CD4-positive, alpha-beta T cell treated with Interleukin-15 for 4 hours (primary cell): ENCODE measurements at regions not wholly inside any gene's neighbourhood (a gene's known extent, or its start where the extent isn't known, plus 50 kb on each side); places are given as distances from the start of the nearest gene placed in this dataset.

ENCODE experiments used
- DNase-seq: peaks from one replicate; pipeline ENCODE4 v3.0.0-alpha.2; 2020; ENCODE audit warnings: low spot score

DNA sequence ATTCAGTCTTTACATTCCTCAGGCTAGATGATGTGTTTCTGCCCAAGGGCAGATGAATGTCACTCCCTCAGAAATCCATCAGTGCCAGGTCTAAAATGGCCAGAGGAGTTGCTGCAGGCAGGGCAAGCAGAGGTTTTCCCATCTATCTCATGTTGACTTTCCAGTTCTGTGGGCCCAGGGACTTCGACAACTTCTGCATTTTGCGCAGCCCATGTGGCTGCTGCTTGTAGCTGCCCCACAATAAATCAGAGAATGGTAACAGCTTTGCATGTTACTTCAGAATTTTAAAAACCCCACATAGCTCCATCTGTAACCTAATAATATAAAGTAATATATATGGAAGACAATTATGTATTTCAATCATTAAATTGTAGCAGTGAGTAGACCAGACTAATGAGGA is 1367.7 kb upstream of the AGA start:
- DNase-seq: no peak

DNA sequence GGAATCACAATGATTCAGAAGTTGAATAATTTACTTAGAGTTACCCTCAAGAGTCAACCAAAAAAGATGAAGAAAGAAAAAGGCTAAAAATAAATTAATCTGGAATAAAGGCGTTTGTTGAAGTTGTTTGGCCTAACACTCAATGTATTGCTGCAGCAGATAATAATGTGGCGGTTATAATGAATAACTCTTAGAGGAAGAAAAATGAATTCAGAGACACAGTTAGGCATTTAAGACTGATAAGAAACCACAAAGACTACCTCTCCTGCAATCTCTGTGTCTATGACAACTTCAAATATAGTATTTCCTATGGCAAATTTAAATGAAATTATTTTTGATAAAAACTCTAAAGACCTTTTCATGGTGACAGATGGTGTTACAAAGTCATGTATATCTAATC is 1369.1 kb upstream of the AGA start:
- DNase-seq: no peak

DNA sequence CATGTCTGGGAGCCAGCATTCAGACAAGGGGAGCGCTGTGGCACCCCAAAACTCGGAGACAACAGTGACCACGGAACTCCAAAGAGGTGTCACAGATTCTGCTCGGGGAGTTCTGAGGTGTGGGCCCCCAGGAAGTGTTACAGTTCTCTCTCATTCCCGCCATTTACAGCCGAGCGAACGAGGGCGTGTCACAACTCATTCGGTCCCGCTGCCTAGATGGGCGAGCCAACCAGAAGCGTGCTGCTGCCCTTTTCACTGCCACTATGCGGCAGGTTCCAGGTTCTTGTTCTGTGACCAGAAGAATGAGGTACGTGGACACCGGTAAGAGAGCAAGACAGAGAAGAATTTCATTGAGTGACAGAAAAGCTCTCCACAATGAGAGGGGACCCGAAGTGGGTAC is 1370.6 kb upstream of the AGA start:
- DNase-seq: no peak

DNA sequence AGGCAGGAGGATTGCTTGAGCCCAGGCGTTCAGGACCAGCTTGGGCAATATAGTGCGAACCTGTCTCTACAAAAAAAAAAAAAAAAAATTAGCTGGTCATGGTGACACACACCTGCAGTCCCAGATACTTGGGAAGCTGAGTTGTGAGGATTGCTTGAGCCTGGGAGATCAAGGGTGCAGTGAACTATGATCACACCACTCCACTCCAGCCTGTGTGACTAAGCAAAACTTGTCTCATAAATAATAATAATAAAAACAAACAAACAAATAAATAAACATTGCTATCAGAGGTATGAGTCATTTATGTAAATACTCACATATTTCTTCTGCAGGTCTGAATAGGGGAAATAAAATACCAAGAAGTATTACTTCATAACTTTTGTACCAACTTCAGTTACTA is 1372.7 kb upstream of the AGA start:
- DNase-seq: no peak

DNA sequence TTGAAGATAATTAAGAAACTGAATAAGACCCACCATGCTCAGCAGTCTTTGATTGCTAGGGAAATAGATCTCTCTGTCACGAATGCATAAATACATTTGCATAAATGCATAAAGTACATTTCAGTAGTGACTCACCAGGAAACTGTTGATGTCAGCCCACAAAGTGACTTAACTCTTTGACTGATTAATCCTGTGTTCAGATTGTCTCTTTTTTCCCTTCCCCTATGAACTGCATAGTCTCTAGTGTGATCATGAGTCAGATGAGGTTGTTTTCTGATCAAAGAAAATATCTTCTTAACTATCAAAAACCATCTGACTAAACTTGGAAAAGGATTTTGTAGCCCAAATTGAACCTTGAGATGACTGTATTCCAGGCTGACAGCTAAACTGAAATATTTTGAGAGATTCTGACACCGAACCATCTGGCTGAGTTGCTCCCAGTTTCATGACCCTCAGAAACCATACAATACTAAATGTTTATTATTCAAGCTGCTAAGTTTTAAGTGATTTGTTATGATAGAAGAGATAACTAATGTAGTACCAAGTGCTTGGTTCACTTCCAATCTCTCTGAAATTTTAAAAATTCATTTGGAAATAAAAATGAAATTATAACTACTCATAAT is 1381.5 kb upstream of the AGA start:
- DNase-seq: no peak

DNA sequence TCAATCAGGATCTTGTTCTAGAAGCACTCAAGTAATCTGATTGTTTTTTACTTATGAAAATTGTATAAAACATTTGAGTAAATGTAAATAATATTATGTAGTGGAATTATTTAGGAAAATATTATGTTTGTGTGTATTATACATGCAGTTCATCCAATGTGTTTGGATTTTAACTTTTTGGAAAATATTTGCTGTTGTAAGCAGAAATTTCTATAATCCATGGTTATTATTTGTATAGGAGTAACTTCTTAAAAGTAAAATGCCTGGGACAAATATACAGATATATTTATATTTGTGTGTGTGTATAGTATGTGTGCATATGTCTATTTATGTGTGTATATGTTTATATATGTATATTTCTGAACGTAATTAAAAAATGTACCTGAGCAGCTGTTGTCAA is 1394.6 kb upstream of the AGA start:
- DNase-seq: no peak

DNA sequence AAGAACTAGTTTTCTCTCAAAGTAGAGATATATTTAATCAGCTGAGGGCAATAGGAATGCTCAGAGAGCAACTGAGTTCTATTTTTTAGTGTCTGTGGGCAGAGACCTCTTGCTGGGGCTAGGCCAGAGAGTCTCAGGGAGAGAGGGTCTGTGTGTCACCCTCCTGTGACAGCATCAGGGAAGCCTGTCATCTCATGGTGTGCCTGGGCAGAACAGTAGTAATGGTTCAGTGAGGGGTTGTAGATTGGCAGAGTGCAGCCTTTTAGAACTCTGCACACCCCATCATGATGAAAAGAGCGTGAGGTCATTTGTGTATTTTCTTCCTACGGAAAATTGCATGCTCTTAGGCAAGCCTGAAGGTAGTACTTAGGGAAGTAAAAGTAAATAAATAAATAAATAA is 1396.5 kb upstream of the AGA start:
- DNase-seq: no peak

DNA sequence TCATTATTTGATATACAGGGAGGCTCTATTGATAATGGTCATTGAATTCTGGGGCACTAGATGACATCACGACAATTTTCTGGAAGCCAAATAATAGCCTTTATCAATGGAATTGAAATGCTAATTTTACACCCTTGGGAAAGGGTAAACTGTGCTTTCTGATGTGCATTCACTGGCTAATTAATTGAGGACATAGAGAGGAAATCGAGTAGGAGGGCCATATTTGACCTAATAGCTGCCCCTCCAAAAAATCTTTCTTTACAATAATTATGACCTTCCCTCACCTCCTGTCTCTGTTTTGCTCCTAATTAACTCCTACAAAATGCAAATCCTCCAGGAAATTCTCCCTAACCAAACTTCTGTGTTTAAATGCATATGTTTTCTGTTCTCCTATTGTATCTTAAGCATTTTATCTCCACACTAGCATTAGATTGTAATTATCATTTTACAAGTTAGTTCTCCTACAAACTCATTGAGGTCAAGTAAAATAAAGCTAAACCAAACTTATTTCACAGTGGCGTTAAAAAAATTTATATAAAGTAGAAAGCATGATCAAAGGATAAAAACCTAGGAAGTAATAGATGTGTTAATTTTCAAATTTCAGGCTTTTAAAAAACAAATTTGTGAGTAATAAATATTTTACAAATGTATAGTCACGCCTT is 1414.0 kb upstream of the AGA start:
- no peak for DNase-seq

DNA sequence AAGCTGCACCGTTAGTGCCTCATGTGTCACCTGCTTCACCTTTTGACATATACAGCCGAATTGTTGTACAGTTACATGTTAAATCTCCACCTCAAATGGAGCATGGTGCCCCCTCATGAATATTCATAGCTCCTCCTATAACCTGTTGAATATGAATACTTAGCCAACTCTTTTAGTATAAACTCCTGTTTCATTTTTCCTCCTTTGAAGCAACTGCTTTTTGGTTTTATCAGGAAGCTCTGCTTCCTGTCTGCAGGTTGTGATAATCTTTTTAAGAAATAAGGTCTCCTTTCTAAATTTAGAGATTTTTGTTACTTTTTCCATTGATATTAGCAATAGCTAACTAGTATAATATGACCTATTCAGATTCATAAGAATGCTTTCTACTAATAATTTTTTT is 1429.2 kb upstream of the AGA start:
- no peak for DNase-seq

DNA sequence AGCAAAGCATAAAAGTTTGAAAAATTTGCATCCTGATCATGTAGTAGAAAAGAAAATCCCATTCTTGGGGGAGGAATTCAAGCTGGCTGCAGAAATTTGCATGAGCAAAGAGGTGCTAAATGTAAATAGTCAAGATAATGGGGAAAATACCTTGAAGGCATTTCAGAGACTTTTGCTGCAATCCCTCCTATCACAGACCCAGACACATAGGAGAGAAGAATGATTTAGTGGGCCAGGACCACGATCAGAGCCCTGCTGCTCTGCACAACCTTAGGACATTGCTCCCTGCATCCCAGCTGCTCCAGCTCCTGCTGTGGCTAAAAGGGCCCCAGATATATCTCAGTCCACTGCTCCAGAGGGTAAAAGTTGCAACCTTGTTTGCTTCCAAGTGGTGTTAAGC is 1439.7 kb upstream of the AGA start:
- DNase-seq: no peak

DNA sequence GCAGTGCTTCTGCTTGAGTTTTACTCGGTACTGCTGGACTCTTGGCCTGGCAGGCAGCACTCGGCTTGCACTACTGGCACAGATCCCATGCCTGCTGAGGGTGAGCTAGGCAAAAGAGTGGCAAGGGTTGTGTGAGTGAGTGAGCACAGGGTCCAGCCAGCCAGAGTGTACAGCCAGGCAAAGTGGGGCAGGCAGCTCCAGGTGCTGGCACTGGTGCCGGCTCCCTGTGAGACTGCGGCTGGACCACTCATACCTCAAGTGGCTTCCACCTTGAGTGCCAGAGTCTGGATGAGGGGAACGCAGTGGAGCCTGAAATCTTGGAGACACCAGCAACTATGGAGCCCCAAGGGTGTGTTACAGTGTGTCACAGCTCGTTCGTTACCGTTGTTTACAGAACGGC is 1451.9 kb upstream of the AGA start:
- DNase-seq: no peak

DNA sequence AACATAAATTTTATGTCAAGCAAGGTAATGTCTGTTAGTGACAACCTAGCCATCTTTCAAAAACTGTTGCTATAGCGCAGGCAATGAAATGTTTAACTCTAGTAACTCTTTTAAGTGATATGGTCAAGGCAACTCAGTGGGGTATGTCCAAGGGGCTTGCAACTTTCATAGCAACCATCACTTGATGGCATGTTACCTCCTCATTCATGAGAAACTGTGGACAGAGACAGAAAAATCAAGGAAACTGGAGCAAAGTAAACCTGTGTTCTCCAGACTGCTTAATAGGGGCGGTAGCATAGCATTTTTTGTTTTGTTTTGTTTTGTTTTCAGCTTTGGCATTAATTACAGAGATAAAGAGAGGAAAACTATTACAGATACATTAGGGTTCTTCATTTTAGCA is 1456.8 kb upstream of the AGA start:
- DNase-seq: no peak

DNA sequence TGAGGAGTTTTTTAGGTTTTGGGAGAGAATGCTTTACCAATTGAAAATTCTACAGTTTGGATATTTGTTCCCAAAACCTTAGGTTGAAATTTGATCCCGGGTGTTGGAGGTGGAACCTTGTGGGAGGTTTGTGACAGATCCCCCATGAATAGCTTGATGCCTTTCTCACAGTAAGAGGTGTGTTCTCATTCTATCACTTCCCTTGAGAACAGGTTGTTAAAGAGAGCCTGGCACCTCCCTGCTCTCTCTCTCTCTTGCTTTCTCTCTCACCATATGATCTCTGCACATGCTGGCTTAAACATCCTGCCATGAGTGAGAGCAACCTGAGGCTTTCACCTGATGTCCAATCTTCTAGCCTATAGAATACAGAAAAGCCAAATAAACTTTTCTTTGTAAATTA is 1475.5 kb upstream of the AGA start:
- DNase-seq: no peak

DNA sequence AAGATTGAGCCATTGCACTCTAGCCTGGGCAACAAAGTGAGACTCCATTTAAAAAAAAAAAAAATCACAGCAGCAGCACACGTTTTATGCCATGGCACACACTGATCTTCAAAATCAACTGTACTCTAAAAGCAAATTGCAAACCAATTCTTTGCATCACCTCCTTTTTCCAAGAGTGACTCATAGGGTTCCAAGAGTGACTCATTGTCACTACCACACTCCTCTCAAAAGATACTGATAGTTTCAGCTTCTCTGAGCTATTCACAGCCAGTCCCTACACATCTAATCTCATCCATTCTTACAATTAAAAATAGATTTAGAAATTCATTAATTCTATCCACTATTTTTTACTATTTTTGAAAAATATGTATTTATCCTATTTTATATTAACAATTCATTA is 1494.9 kb upstream of the AGA start:
- no peak for DNase-seq

DNA sequence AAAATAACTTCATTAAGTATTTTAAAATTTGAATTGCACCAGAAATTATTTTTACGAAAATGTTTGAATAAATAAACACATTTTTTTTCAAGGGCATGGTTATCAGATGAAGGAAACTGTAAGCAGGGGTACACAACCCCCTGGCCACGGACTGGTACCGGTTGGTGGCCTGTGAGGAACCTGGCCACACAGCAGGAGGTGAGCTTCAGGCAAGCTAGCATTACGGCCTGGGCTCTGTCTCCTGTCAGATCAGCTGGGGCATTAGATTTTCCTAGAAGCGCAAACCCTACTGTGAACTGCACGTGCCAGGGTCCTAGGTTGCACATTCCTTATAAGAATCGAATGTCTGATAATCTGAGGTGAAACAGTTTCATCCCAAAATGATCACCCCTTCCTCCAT is 1499.7 kb upstream of the AGA start:
- no peak for DNase-seq

DNA sequence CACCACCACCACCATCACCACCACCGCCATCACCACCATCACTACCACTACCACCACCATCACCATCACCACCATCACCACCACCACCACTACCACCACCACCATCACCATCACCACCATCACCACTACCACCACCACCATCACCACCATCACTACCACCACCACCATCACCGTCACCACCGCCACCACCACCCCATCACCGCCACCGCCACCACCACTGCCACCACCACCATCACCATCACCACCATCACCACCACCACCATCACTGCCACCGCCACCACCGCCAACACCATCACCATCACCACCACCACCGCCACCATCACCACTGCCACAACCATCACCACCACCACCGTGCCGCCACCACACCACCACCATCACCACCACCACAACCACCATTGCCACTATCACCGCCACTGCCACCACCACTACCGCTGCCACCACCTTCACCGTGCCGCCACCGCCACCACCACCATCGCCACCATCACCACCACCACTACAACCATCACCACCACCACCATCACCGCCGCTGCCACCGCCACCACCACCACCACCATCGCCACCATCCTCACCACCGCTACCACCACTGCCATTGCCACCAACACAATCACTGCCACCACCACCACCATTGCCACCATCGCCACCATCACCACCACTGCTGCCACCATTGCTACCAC is 1511.3 kb upstream of the AGA start:
- no peak for DNase-seq

DNA sequence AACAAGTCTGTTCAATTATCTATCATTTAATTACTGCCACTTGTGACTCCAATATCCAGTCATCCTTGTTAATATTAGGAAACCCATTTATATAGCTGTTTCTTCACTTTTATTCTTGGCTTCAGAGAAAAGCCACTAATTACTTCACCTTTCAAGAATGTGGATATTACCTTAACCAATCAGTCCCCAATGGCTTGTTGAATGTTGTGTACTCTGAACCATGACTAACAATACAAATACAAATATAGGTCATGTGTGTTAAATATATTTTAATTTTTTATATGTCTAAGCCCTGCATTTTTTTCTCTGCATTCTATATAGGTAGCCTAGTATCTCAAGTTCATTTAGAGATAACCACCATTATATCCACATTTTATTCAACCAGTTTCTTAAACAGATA is 1513.4 kb upstream of the AGA start:
- no peak for DNase-seq

DNA sequence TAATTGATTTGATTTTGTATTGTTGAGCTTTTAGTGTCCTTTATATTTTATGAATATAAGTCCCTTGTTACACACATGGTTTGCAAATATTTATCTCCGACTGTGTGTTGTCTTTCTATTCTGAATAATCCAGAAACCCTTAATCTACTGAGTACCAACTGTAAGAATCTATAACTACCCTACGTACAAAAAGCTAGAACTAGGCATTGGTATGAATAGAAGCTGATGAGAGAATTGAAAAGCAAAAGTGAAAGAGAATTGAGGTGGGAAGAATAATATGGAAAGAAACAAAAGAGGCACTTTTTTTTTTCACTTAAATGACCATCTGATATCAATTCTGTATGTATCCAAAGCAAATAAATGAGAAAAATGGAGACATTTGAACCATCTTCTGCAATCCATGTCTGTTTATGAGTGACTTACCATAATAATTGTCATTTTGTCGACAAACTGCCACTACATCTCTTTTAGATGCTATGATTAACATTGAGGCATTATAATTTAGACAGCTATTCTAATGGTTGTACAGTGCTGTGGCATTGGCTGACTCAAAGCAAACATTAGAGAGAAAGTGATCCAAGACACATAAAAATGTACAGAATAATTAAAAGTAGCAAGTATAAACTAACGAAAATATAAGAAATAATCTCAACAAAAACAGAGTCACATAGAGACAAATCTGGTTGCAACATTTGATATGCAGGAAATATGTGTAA is 1516.6 kb upstream of the AGA start:
- DNase-seq: no peak

DNA sequence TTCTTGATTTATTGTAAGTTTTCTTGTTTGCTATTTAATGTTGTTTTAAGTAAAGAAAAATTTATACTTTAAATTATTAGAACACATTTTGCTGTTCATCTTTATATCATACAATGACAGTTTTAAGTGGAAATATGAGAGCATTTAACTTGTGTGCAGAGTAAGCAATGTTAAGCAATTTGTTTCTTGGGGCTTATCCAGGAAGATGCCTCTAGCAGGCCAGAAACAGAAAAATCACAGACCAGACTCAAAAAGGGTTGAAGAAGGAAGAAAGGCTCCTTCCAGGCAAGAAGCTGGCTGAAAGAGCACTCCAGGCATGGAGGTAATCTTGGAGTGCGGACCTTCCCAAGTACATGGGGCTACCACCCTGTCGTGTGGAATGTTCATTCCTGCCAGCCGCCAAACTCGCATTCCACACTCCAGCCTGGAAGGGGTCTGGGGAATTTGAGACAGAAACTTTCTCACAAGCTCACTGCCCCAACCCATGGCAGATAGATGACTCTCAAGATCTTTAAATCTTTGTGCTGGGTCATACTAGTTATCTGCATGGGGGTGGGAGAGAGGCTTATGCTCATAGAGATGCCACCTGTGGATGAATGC is 1521.3 kb upstream of the AGA start:
- DNase-seq: no peak

DNA sequence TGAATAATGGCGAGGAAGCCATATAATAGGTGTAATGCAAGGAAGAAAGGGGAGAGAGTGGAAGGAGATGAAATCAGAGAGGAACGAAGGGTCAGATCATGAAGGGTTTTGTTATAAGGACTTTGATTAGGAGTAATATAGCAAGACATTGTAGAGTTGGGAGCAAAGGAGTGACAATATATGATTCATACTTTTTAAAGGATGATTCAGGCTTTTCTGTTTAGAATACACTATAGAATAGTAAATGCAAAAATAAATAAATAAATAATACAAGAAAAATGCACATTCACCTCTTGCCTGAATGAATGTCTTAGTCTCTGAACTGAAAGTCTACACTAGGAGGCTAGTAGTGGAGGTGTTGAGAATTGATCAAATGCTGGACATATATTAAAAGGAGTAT is 1524.4 kb upstream of the AGA start:
- DNase-seq: no peak

DNA sequence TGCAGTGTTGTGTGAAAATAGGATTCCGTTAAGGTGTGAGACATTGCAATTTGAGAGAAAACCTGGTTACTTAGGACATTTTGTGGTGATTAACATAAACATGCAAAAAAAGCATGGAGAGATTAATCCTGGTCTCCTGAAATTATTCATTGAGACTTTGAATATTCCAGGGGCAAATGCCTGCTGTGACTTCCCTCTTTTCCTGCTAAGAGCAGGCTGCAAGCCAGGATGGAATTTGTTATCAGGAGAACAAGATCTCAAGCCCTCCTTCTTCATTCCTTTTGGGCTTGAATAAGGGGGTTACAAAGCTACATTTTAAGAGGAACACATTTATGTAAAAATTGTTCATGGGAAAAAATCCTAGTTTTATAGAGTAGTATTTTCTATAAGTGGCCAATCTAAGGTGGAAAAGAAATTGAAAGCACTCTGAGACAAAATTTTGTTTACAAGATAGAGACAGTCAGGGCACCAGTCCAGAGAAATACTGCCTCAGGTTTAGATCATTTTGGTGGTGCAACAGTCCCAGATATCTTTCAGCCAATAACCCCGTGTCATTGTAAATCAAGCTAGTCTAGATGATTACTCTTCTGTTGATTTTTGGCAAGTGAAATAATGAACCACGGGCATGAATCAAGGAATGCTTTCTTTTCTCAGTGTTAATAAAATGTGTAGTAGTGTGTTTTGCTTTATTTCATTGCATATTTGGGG is 1528.3 kb upstream of the AGA start:
- no peak for DNase-seq

DNA sequence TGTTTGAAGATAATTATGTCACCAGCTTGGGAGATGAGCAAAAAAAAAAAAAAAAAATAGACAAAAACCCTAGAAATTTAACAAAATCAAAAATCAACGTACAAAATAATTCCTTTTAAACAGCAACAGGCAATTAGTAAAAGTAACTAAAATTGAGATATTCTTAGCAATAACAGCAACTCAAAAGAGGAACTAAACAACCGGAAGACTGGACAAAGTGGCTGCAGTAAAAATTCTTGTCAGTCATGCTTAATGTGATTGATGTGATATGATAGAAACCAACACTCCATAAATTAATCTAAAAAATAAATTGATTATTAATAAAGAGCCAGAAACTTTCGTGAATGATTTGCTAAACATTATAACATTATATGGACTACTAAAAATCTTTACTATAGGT is 1534.6 kb upstream of the AGA start:
- DNase-seq: no peak
